Neutrophil (primary cell): ENCODE measurements at regions not wholly inside any gene's neighbourhood (a gene's known extent, or its start where the extent isn't known, plus 50 kb on each side); places are given as distances from the start of the nearest gene placed in this dataset.

Source experiments
- H3K27ac ChIP-seq: fragments of 200-600 bp; sonication (generic); 2 replicates; pipeline ENCODE4 v1.5.1; 2016; ENCODE audit warnings: mild to moderate bottlenecking, moderate library complexity
- H3K27me3 ChIP-seq: fragments of 200-600 bp; sonication (generic); 2 replicates; pipeline ENCODE4 v1.6.0; 2016; ENCODE audit warnings: mild to moderate bottlenecking
- H3K36me3 ChIP-seq: fragments of 200-600 bp; sonication (generic); 2 replicates; pipeline ENCODE4 v1.5.1; 2017
- H3K4me1 ChIP-seq, 2 experiments: fragments of 200-600 bp in 1 of 2; sonication (generic) in 1 of 2; 1 replicate in 1 of 2; 2 replicates in 1 of 2; pipeline versions ENCODE4 v1.5.1 to v1.6.1; 2013 to 2016; ENCODE audit warnings: low read depth in 1 of 2, low read length in 1 of 2, mild to moderate bottlenecking in 1 of 2, moderate library complexity in 1 of 2; ENCODE audit not compliant: control insufficient read depth in 1 of 2, insufficient read depth in 1 of 2
- H3K4me3 ChIP-seq, 2 experiments: fragments of 200-600 bp in 1 of 2; sonication (generic) in 1 of 2; 1 replicate in 1 of 2; 2 replicates in 1 of 2; pipeline ENCODE4 v1.5.1; 2013 to 2016; ENCODE audit warnings: low read depth in 1 of 2, low read length in 1 of 2, mild to moderate bottlenecking in 1 of 2, moderate library complexity in 1 of 2
- H3K9me3 ChIP-seq: fragments of 200-600 bp; sonication (generic); 2 replicates; pipeline ENCODE4 v1.5.1; 2016
- CTCF ChIP-seq: fragments of 200-600 bp; sonication (generic); IDR thresholded peaks from 2 replicates; pipeline ENCODE4 v1.5.1; 2016; ENCODE audit warnings: antibody characterized with exemption

- Histone ChIP-seq H3K9me3 (no peaks in the 10 kb centered on the region), H3K27me3 (no peaks in the 10 kb centered on the region), H3K36me3 (no peaks in the 10 kb centered on the region), H3K4me1 (no peaks in the 10 kb centered on the region), H3K4me3 (no peak overlapping the region), H3K27ac (no peak overlapping the region)
- TF ChIP-seq CTCF, result no peak
Measured at GRCh38 chr9:81474792-81475191, 214.6 kb downstream of the TLE1 start.

GRCh38 chr9:81474125-81474524 lies 215.2 kb downstream of the TLE1 start:
- Histone ChIP-seq H3K27ac (no peak overlapping the region), H3K4me1 (no peaks in the 10 kb centered on the region), H3K4me3 (no peak overlapping the region), H3K36me3 (no peaks in the 10 kb centered on the region), H3K27me3 (no peaks in the 10 kb centered on the region), H3K9me3 (no peaks in the 10 kb centered on the region)
- TF ChIP-seq CTCF, result no peak

- Histone ChIP-seq H3K36me3 (no peaks in the 10 kb centered on the region), H3K9me3 (no peaks in the 10 kb centered on the region), H3K27me3 (no peaks in the 10 kb centered on the region), H3K4me1 (no peaks in the 10 kb centered on the region), H3K4me3 (no peak overlapping the region), H3K27ac (no peak overlapping the region)
- TF ChIP-seq CTCF, result no peak
Measured at GRCh38 chr9:81473708-81474107, 215.6 kb downstream of the TLE1 start.

- no peak overlapping the region for H3K27ac ChIP-seq
- no peaks in the 10 kb centered on the region for H3K9me3 ChIP-seq
- TF ChIP-seq CTCF, result no peak
- H3K36me3 ChIP-seq, result no peaks in the 10 kb centered on the region
- no peaks in the 10 kb centered on the region for H3K27me3 ChIP-seq
- H3K4me1 ChIP-seq, result no peaks in the 10 kb centered on the region
- no peak overlapping the region for H3K4me3 ChIP-seq
Measured at GRCh38 chr9:81473206-81473605, 216.1 kb downstream of the TLE1 start.

GRCh38 chr9:81472701-81473100 lies 216.6 kb downstream of the TLE1 start:
- Histone ChIP-seq H3K27me3 (no peaks in the 10 kb centered on the region), H3K9me3 (no peaks in the 10 kb centered on the region), H3K36me3 (no peaks in the 10 kb centered on the region), H3K27ac (no peak overlapping the region), H3K4me1 (no peaks in the 10 kb centered on the region), H3K4me3 (no peak overlapping the region)
- TF ChIP-seq CTCF, result no peak

GRCh38 chr9:81470864-81471263 lies 218.5 kb downstream of the TLE1 start:
- no peaks in the 10 kb centered on the region for H3K36me3 ChIP-seq
- no peaks in the 10 kb centered on the region for H3K4me1 ChIP-seq
- H3K9me3 ChIP-seq, result no peaks in the 10 kb centered on the region
- no peak for TF ChIP-seq CTCF
- no peak overlapping the region for H3K27ac ChIP-seq
- H3K27me3 ChIP-seq, result peaks cover 2% of the 10 kb centered on the region
- no peak overlapping the region for H3K4me3 ChIP-seq
